Omental fat pad (tissue), 3 donors: ENCODE measurements at regions not wholly inside any gene's neighbourhood (a gene's known extent, or its start where the extent isn't known, plus 50 kb on each side); places are given as distances from the start of the nearest gene placed in this dataset.

ENCODE experiments used
- ATAC-seq: fragments of 150-250 bp; one replicate; pipeline ENCODE4 v1.9.1; 2016; ENCODE audit warnings: mild to moderate bottlenecking, moderate library complexity; ENCODE audit not compliant: low FRiP score
- DNase-seq: peaks from one replicate; pipeline ENCODE4 v3.0.0-alpha.2; 2019; ENCODE audit warnings: low spot score
- CTCF ChIP-seq, 3 donors: fragments of 450-650 bp; IDR thresholded peaks; one replicate each; pipeline ENCODE4 v1.5.1; 2016 to 2017; ENCODE audit warnings: antibody characterized with exemption in 3 of 3, mild to moderate bottlenecking in 3 of 3, moderate library complexity in 2 of 3

GRCh38 chr10:131424836-131425491, 113.4 kb upstream of the TCERG1L start:
- ATAC-seq (no peak), DNase-seq (no peak)
- no peak for TF ChIP-seq CTCF (IDR thresholded peaks at IDR 0.05)

GRCh38 chr10:131425752-131426533, 114.4 kb upstream of the TCERG1L start:
- ATAC-seq (no peak), DNase-seq (no peak)
- TF ChIP-seq CTCF (IDR thresholded peaks at IDR 0.05), result no peak

GRCh38 chr10:131426534-131426898, 115.0 kb upstream of the TCERG1L start:
- TF ChIP-seq CTCF (IDR thresholded peaks at IDR 0.05), result no peak
- DNase-seq, result no peak

GRCh38 chr10:131427281-131427680, 115.8 kb upstream of the TCERG1L start:
- no peak for TF ChIP-seq CTCF (IDR thresholded peaks at IDR 0.05)
- DNase-seq, result no peak
- ATAC-seq, result no peak

More at GRCh38 chr10:131426534-131426898, 115.0 kb upstream of the TCERG1L start:
- no peak for ATAC-seq

GRCh38 chr10:131427901-131428300, 116.4 kb upstream of the TCERG1L start:
- ATAC-seq (no peak), DNase-seq (no peak)
- no peak for TF ChIP-seq CTCF (IDR thresholded peaks at IDR 0.05)

- DNase-seq (no peak), ATAC-seq (no peak)
- TF ChIP-seq CTCF (IDR thresholded peaks at IDR 0.05), result no peak
Measured at GRCh38 chr10:131429141-131429540, 117.6 kb upstream of the TCERG1L start.

- DNase-seq, result no peak
Measured at GRCh38 chr10:131429942-131430341, 118.4 kb upstream of the TCERG1L start.

More at GRCh38 chr10:131429942-131430341, 118.4 kb upstream of the TCERG1L start:
- no peak for ATAC-seq
- TF ChIP-seq CTCF (IDR thresholded peaks at IDR 0.05), result no peak
